ENCODE measurements at regions not wholly inside any gene's neighbourhood (a gene's known extent, or its start where the extent isn't known, plus 50 kb on each side); places are given as distances from the start of the nearest gene placed in this dataset.

- TF ChIP-seq CTCF (IDR thresholded peaks at IDR 0.05) (no peak), POLR2A (IDR thresholded peaks at IDR 0.05) (no peak)
These were observed 97.1 kb upstream of the C1orf87 start for GRCh38 chr1:60170709-60171108.

All from lower leg skin (tissue), 3 donors.